HCT116 (cell line): ENCODE measurements at regions not wholly inside any gene's neighbourhood (a gene's known extent, or its start where the extent isn't known, plus 50 kb on each side); places are given as distances from the start of the nearest gene placed in this dataset.

Source experiments
- ATAC-seq: fragments of 200-7000 bp; cut with Tn5 transposase; 2 replicates; pipeline ENCODE4 v1.9.1; 2020; ENCODE audit warnings: mild to moderate bottlenecking, moderate library complexity
- BruUV-seq: library from RNA; stranded (reverse); fragments of 400-500 nt; replicated peaks from 2 replicates; lab custom pipeline; 2021; lab: Mats Ljungman, UMichigan
- CTCF ChIA-PET: fragments of 300-600 bp; sonication (Branson Sonifier 250); formaldehyde crosslinking; loops from one replicate; lab custom pipeline; 2021; ENCODE audit warnings: antibody characterized with exemption; lab: Charles Lee
- POLR2A ChIA-PET: fragments of 300-600, 350-600 bp; sonication (Branson Sonifier 250); formaldehyde crosslinking; loops from one replicate; lab custom pipeline; 2021; ENCODE audit warnings: antibody characterized with exemption; lab: Charles Lee
- RAD21 ChIA-PET, 2 experiments: fragments of 300-600 bp; sonication (Branson Sonifier 250); formaldehyde crosslinking; loops; one replicate each; lab custom pipeline; 2023; ENCODE audit warnings: low total read pairs in 2 of 2; ENCODE audit not compliant: uncharacterized antibody in 2 of 2, unreplicated experiment in 2 of 2, low non-redundant PET in 1 of 2; lab: Charles Lee
- DNase-seq: peaks from one replicate; pipeline ENCODE4 v3.0.0-alpha.2; 2010; ENCODE audit warnings: low read depth, low spot score
- H2AFZ ChIP-seq: fragments of 200-600 bp; shearing (Covaris generic), sonication (generic); 2 replicates; pipeline ENCODE4 v1.6.1; 2017; ENCODE audit warnings: low read depth, mixed run types, mixed read lengths, antibody characterized with exemption, low read length; ENCODE audit not compliant: poor library complexity, severe bottlenecking
- H3K27ac ChIP-seq: 2 replicates; pipeline ENCODE4 v1.5.1; 2012; ENCODE audit warnings: low read depth, low read length
- H3K27me3 ChIP-seq: fragments of 200-600 bp; sonication (generic); 2 replicates; pipeline ENCODE4 v1.6.1; 2016; ENCODE audit warnings: mixed run types, low read length, mixed read lengths; ENCODE audit not compliant: insufficient read depth
- H3K36me3 ChIP-seq, 2 experiments: fragments of 200-500 bp in 1 of 2; fragments of 200-600 bp in 1 of 2; sonication (Bioruptor generic) in 1 of 2; sonication (generic) in 1 of 2; 2 replicates each; pipeline versions ENCODE4 v1.5.1 to v1.6.1; 2014 to 2016; ENCODE audit warnings: low read length in 2 of 2, inconsistent platforms in 1 of 2, mixed read lengths in 1 of 2, mixed run types in 1 of 2; ENCODE audit not compliant: insufficient read depth in 2 of 2, control insufficient read depth in 1 of 2
- H3K4me1 ChIP-seq, 2 experiments: fragments of 200-600 bp in 1 of 2; sonication (generic) in 1 of 2; 2 replicates each; pipeline versions ENCODE4 v1.5.1 to v1.6.1; 2012 to 2017; ENCODE audit warnings: low read length in 2 of 2, inconsistent platforms in 1 of 2, mild to moderate bottlenecking in 1 of 2, mixed read lengths in 1 of 2, mixed run types in 1 of 2, moderate library complexity in 1 of 2; ENCODE audit not compliant: insufficient read depth in 2 of 2, control insufficient read depth in 1 of 2
- H3K4me2 ChIP-seq: fragments of 200-600 bp; sonication (generic); 2 replicates; pipeline ENCODE4 v1.6.1; 2017; ENCODE audit warnings: mixed run types, low read length, mixed read lengths
- H3K4me3 ChIP-seq, 2 experiments: fragments of 200-600 bp in 1 of 2; sonication (generic) in 1 of 2; replicated peaks in 1 of 2; 2 replicates each; pipeline ENCODE4 v1.5.1; 2011 to 2016; ENCODE audit warnings: low read length in 2 of 2, control low read depth in 1 of 2, low read depth in 1 of 2, mild to moderate bottlenecking in 1 of 2, mixed read lengths in 1 of 2, mixed run types in 1 of 2
- H3K79me2 ChIP-seq: fragments of 200-600 bp; sonication (generic); 2 replicates; pipeline ENCODE4 v1.6.1; 2017; ENCODE audit warnings: mild to moderate bottlenecking, mixed run types, low read length, moderate library complexity, mixed read lengths; ENCODE audit not compliant: insufficient read depth
- H3K9ac ChIP-seq: fragments of 200-600 bp; sonication (generic); 2 replicates; pipeline ENCODE4 v1.6.1; 2016; ENCODE audit warnings: low read length, mixed read lengths
- H3K9me2 ChIP-seq: fragments of 200-600 bp; sonication (generic), shearing (Covaris generic); 2 replicates; pipeline ENCODE4 v1.6.1; 2017; ENCODE audit warnings: mixed run types, mild to moderate bottlenecking, moderate library complexity; ENCODE audit not compliant: insufficient read depth
- H3K9me3 ChIP-seq, 2 experiments: fragments of 200-500 bp in 1 of 2; fragments of 200-600 bp in 1 of 2; sonication (Bioruptor generic) in 1 of 2; sonication (generic) in 1 of 2; 2 replicates each; pipeline ENCODE4 v1.6.1; 2014 to 2017; ENCODE audit warnings: low read length in 2 of 2, mixed read lengths in 2 of 2, inconsistent platforms in 1 of 2, low read depth in 1 of 2, mild to moderate bottlenecking in 1 of 2, mixed run types in 1 of 2, moderate library complexity in 1 of 2; ENCODE audit not compliant: control insufficient read depth in 1 of 2, insufficient read depth in 1 of 2
- H4K20me1 ChIP-seq: fragments of 200-600 bp; sonication (generic), shearing (Covaris generic); 2 replicates; pipeline ENCODE4 v1.6.1; 2017; ENCODE audit warnings: mixed run types, mild to moderate bottlenecking, moderate library complexity; ENCODE audit not compliant: insufficient read depth
- ATF3 ChIP-seq: IDR thresholded peaks from 2 replicates; pipeline ENCODE4 v1.6.1; 2012
- CBX3 ChIP-seq: IDR thresholded peaks from 2 replicates; pipeline ENCODE4 v1.6.1; 2012; ENCODE audit warnings: low read depth
- CTCF ChIP-seq, 3 experiments: fragments of 200-600 bp in 1 of 3; sonication (generic) in 1 of 3; IDR thresholded peaks in 2 of 3; conservative IDR thresholded peaks in 1 of 3; 2 replicates each; pipeline ENCODE4 v1.5.1; 2012 to 2017; ENCODE audit warnings: low read depth in 2 of 3, low read length in 2 of 3, antibody characterized with exemption in 1 of 3, borderline replicate concordance in 1 of 3, control low read depth in 1 of 3, mild to moderate bottlenecking in 1 of 3, mixed read lengths in 1 of 3, mixed run types in 1 of 3, moderate library complexity in 1 of 3; ENCODE audit not compliant: insufficient read depth in 1 of 3
- EGR1 ChIP-seq: IDR thresholded peaks from 2 replicates; pipeline ENCODE4 v1.6.1; 2012; ENCODE audit warnings: low read depth
- ELF1 ChIP-seq: IDR thresholded peaks from 2 replicates; pipeline ENCODE4 v1.6.1; 2012; ENCODE audit warnings: low read depth, borderline replicate concordance
- EZH2 ChIP-seq: fragments of 200-600 bp; sonication (generic); IDR thresholded peaks from 2 replicates; pipeline ENCODE4 v1.6.1; 2017; ENCODE audit warnings: antibody characterized with exemption, mixed run types
- MAX ChIP-seq: IDR thresholded peaks from 2 replicates; pipeline ENCODE4 v1.6.1; 2012
- REST ChIP-seq: IDR thresholded peaks from 2 replicates; pipeline ENCODE4 v1.6.1; 2012; ENCODE audit warnings: low read depth
- SP1 ChIP-seq: IDR thresholded peaks from 2 replicates; pipeline ENCODE4 v1.6.1; 2012; ENCODE audit warnings: low read depth
- SRF ChIP-seq: IDR thresholded peaks from 2 replicates; pipeline ENCODE4 v1.6.1; 2012; ENCODE audit warnings: low read depth
- TCF7L2 ChIP-seq: IDR thresholded peaks from 2 replicates; pipeline ENCODE4 v1.7.0; 2011; ENCODE audit warnings: borderline replicate concordance, inconsistent platforms; ENCODE audit not compliant: insufficient read depth, insufficient read length; ENCODE audit errors: extremely low read depth
- YY1 ChIP-seq: IDR thresholded peaks from 2 replicates; pipeline ENCODE4 v1.6.1; 2011; ENCODE audit warnings: low read length, low read depth, moderate library complexity, mild to moderate bottlenecking; ENCODE audit not compliant: insufficient replicate concordance; ENCODE audit errors: extremely low read depth
- ZBTB33 ChIP-seq: IDR thresholded peaks from 2 replicates; pipeline ENCODE4 v1.6.1; 2011; ENCODE audit warnings: mild to moderate bottlenecking, low read length, moderate library complexity; ENCODE audit not compliant: insufficient replicate concordance; ENCODE audit errors: extremely low read depth
- ZNF274 ChIP-seq: fragments of 200-500 bp; sonication (Bioruptor generic); IDR thresholded peaks from 2 replicates; pipeline ENCODE4 v1.6.1; 2014; ENCODE audit warnings: mild to moderate bottlenecking, low read depth, low read length, inconsistent platforms
- intact Hi-C: fragments of 100-400 bp; cut with micrococcal nuclease; formaldehyde crosslinking; loops from 2 replicates; pipeline ENCODE4 v1.10.0; 2022

GRCh38 chr6:125489579-125490285 is 188.0 kb upstream of the HDDC2 start (continued):
- no peak for TF ChIP-seq CTCF (IDR thresholded peaks at IDR 0.05 in 2 of 3, conservative IDR thresholded peaks at IDR 0.05 in 1 of 3; ENCODE audit: borderline replicate concordance in 1 of 3, insufficient read depth in 1 of 3, low read depth in 2 of 3, low read length in 2 of 3)

- Histone ChIP-seq H3K9me3 (no peaks in the 10 kb centered on the region), H3K4me2 (no peak overlapping the region), H3K27me3 (peaks cover 42% of the 10 kb centered on the region), H3K9ac (no peak overlapping the region), H3K36me3 (no peaks in the 10 kb centered on the region), H3K4me1 (no peaks in the 10 kb centered on the region), H3K4me3 (no peak overlapping the region), H3K79me2 (no peaks in the 10 kb centered on the region), H4K20me1 (no peaks in the 10 kb centered on the region), H3K9me2 (no peaks in the 10 kb centered on the region), H2AFZ (no peak overlapping the region), H3K27ac (no peak overlapping the region)
- BruUV-seq = no TSS peak
- ChIA-PET CTCF (no interaction called here), RAD21 (no interaction called here), POLR2A (no interaction called here)
- intact Hi-C loops = no loop called here
- DNase-seq (no peak), ATAC-seq (no peak)
- TF ChIP-seq EZH2 (no peak), ZNF274 (no peak), TCF7L2 (no peak), ZBTB33 (no peak), SRF (no peak), ELF1 (no peak), CBX3 (no peak), SP1 (no peak), EGR1 (no peak), YY1 (no peak), ATF3 (no peak), REST (no peak), MAX (no peak)
Measured at GRCh38 chr6:125491860-125492618, 190.3 kb upstream of the HDDC2 start.
